ENCODE measurements at regions not wholly inside any gene's neighbourhood (a gene's known extent, or its start where the extent isn't known, plus 50 kb on each side); places are given as distances from the start of the nearest gene placed in this dataset.
"Not testable (repeated sequence)": the region's sequence is repeated elsewhere in the genome, so short reads cannot be mapped to it uniquely, and the experiment has no call there.

GRCh38 chr15:62903437-62903836 is 139.1 kb upstream of the TPM1 start:
- DNase-seq, result no peak

- no peak for DNase-seq
Measured at GRCh38 chr15:62904041-62904910, 138.3 kb upstream of the TPM1 start.

GRCh38 chr15:62906627-62907026 is 135.9 kb upstream of the TPM1 start:
- DNase-seq, result no peak

- DNase-seq, result no peak
Measured at GRCh38 chr15:62907275-62907674, 135.3 kb upstream of the TPM1 start.

GRCh38 chr15:62908341-62908740 is 134.2 kb upstream of the TPM1 start:
- DNase-seq, result not testable (repeated sequence)

- no peak for DNase-seq
Measured at GRCh38 chr15:62909257-62909656, 133.3 kb upstream of the TPM1 start.

- DNase-seq, result no peak
Measured at GRCh38 chr15:62912282-62912681, 130.3 kb upstream of the TPM1 start.

GRCh38 chr15:62912808-62913207 is 129.7 kb upstream of the TPM1 start:
- no peak for DNase-seq

GRCh38 chr15:62913246-62913645 is 129.3 kb upstream of the TPM1 start:
- no peak for DNase-seq

GRCh38 chr15:62914461-62915079 is 128.0 kb upstream of the TPM1 start:
- DNase-seq, result no peak

- no peak for DNase-seq
Measured at GRCh38 chr15:62920682-62921502, 121.7 kb upstream of the TPM1 start.

GRCh38 chr15:62922514-62922913 is 120.0 kb upstream of the TPM1 start:
- no peak for DNase-seq

- DNase-seq, result no peak
Measured at GRCh38 chr15:62925875-62926274, 116.7 kb upstream of the TPM1 start.

- DNase-seq, result no peak
Measured at GRCh38 chr15:62927196-62927595, 115.4 kb upstream of the TPM1 start.

- DNase-seq, result no peak
Measured at GRCh38 chr15:62927836-62928235, 114.7 kb upstream of the TPM1 start.

GRCh38 chr15:62928242-62928999 is 114.1 kb upstream of the TPM1 start:
- DNase-seq, result no peak

GRCh38 chr15:62929000-62929357 is 113.6 kb upstream of the TPM1 start:
- no peak for DNase-seq

GRCh38 chr15:62931650-62932049 is 110.9 kb upstream of the TPM1 start:
- DNase-seq, result no peak

- DNase-seq, result no peak
Measured at GRCh38 chr15:62932436-62932835, 110.1 kb upstream of the TPM1 start.

- DNase-seq, result no peak
Measured at GRCh38 chr15:62933386-62933785, 109.2 kb upstream of the TPM1 start.

- no peak for DNase-seq
Measured at GRCh38 chr15:62934236-62934971, 108.1 kb upstream of the TPM1 start.
